Myocyte (in vitro differentiated cells): ENCODE measurements at regions not wholly inside any gene's neighbourhood (a gene's known extent, or its start where the extent isn't known, plus 50 kb on each side); places are given as distances from the start of the nearest gene placed in this dataset.

ENCODE experiments used
- DNase-seq: peaks from one replicate; pipeline ENCODE4 v3.0.0-alpha.2; 2012; ENCODE audit warnings: low read depth

- DNase-seq = no peak
Observed at GRCh38 chr12:90167518-90168208, 459.0 kb upstream of the ATP2B1 start.

DNA sequence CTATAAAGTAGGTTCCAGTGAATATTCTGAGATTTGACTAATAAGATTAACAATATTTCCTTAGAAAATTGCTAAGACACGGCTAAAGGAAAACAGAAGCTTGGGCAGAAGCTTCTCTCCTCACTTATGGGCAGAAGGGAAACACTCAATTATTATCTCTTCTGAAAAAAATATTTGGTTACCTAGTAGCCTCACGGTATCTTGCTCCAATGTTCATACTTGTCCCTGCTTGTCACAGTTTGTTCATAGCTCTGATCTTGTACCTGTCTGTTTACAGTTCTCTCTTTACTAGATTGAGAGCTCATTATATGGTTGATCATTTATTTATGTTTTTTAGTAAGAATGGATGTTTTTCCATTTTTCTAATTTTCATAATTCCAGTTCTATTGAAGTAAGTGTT, 458.0 kb upstream of the ATP2B1 start:
- no peak for DNase-seq

GRCh38 chr12:90166012-90166411, 457.4 kb upstream of the ATP2B1 start:
- no peak for DNase-seq

DNA sequence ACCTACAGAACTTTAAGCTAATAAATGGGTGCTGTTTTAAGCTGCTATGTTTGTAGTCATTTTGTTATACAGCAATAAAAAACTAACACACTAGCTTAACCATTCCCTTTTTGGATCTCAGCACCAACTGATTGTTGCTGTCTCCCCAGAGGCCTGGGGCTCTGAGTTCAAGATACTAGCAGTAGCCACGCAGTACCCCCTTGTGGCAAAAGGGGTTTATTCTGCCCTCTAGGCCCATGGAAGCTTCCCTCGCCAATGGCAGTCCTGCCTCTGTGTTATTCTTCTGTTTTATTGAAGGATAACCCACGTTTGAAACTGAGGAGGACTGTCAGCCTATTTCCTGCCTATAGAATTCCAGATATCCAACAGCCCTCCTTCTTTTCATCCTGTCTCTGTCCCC, 455.3 kb upstream of the ATP2B1 start:
- DNase-seq = no peak

GRCh38 chr12:90153827-90154226, 445.2 kb upstream of the ATP2B1 start:
- DNase-seq = peak; percentile 50

DNA sequence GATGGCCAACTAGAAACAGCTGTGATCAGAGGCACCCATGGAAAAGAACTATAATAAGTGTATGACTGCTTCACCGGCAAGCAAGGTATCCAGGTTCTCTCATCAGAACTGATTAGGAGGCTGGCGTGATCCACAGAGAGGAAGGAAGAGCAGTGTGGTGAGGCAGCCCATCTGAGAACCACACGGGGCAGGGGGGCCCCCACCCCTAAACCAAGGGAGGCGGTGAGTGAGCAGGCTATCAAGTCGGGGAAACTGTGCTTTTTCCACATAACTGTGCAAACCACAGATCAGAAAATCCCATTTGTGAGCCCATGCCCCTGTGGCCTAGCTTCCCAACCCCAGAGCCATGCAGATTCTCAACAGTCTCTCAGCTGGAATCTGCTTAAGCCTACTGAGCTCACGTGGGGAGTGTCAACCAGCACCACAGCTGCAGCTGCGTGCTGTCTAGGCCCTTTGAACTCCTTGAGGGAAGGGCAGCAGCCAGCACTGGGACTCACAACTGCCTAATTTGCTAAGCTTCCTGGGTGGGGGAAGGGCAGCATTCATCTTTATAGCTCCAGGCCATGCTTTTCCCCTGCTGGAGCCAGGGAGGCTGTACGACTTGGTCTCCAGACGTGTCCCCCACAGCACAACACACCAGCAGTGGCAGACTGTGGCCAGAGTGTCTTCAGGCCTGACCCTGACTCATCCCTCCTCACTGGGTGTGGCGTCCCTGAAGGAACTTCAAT, 444.4 kb upstream of the ATP2B1 start:
- peak; percentile 69 for DNase-seq

DNA sequence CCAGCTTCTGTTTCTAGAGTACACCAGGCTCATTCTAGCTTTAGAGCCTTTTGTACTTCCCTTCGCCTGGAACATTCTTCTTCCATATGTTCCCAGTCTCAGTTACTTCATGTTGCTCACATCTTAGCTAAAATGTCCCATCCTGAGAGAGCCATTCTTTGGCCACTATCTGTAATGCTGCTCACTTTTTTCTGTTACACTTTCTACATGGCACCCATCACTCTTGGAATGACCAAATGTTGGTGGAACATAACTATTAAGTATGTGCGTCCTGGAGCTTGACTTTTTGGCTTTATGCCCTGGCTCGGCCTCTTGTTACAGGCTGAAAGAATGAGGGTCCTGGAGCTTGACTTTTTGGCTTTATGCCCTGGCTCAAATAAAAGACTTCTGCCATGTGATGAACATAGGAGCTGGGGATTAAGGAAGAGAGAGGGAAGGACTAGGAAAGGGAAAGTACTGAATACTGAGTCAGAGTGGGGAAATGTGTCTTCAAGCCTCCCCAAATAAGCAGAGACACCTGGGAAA, 442.9 kb upstream of the ATP2B1 start:
- no peak for DNase-seq

GRCh38 chr12:90149453-90149852, 440.8 kb upstream of the ATP2B1 start:
- DNase-seq = no peak

DNA sequence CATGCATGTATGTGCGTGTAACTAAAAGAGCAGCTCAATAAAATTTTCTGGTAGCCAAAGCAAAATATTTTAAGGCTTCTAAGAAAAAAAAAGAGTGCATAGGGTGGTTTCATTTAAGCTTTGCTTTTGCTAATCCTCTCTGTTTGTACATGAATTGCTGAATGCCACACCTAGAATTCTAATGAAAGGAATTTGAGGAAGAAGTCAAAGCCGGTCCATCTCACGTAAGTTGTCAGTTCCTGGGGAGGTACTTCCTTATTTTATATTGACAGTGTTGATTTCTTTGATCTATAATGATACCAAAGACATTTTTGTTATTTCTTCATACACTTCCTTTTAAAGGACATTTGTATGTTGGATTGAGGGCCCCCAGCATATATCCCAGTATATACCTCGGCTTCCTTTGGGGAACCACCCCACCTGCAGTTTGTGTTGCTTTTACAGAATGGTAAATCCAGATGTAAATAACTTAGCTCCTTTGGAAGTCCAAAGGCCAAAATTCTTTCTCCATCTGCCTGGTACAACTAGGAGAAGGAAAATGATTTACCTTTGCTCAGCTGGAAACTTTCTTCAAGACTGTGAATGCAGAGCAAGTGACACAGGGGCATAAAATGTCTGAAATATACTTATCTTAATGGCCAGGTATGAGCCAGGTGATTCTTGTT, 420.9 kb upstream of the ATP2B1 start:
- no peak for DNase-seq

GRCh38 chr12:90128526-90128925, 419.9 kb upstream of the ATP2B1 start:
- DNase-seq = peak; percentile 62

DNA sequence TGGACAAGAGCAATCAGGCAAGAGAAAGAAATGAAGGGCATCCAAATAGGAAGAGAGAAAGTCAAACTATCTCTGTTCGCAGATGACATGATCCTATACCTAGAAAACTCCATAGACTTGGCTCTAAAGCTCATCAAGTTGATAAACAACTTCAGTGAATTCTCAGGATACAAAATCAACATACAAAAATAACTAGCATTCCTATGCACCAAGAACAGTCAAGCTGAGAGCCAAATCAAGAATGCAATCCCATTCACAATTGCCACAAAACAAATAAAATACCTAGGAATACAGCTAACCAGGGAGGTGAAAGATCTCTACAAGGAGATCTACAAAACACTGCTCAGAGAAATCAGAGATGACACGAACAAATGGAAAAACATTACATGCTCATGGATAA, 417.5 kb upstream of the ATP2B1 start:
- no peak for DNase-seq

DNA sequence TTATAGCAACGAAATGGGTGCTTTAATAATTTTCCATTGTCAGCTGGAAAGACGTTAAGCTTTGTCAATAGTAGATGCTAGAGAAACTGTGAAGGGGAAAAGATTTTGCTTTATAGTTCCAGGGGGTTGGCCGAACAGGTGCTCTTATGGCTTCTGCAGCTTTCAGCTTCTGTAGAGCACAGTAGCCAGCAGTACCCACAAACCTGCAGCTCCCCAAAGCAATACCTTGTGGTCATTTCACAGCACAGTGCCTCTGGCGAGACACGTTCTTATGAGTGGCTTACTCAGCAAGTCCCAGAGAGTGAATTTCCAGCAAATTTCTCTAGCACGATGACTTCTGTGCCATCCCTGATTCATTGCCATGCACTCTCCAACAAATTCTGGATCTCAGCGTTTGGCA, 416.3 kb upstream of the ATP2B1 start:
- DNase-seq = no peak

DNA sequence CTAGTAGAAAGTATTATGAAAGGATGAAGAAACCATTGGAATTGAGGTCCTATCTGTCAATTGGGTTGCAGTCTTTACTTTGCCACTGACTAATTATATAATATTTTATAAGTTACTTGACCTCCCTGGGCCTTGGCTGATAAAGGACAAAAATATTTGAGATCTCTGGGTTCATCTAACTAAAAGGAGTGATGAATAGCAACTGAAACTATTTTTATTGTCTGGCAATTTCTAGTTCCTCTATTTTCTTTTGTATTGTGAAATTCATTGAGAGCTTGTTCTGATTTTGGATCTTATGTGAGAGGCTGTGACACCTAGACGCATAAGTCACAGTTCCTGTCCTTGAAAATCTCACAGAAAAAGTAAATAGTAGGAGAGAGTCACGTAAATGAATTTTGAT, 415.7 kb upstream of the ATP2B1 start:
- no peak for DNase-seq

DNA sequence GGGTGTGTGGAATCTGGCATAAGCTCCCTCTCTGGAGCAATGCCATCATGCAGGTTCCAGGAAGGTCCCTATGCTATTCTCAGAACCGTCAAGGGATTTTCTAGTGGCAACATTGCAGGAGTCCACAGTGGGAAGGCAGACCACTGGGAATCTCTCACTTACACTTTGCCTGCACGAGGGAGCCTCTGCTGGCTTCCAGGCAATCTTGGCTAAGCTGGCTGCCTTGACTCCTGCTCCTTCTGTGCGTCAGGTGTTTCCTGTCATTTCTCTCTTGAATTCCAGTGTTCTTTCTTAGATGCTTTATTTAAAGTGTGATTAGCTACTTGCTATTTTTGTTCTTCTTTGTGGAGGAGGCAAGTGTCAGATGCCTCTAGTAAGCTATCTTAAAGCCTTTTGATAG, 414.0 kb upstream of the ATP2B1 start:
- DNase-seq = peak; percentile 69

- DNase-seq = no peak
Observed at GRCh38 chr12:90120627-90121026, 412.0 kb upstream of the ATP2B1 start.

GRCh38 chr12:90112666-90113065, 404.0 kb upstream of the ATP2B1 start:
- DNase-seq = no peak

GRCh38 chr12:90111791-90112580, 403.3 kb upstream of the ATP2B1 start:
- DNase-seq = no peak

- no peak for DNase-seq
Observed at GRCh38 chr12:90106568-90106967, 397.9 kb upstream of the ATP2B1 start.

DNA sequence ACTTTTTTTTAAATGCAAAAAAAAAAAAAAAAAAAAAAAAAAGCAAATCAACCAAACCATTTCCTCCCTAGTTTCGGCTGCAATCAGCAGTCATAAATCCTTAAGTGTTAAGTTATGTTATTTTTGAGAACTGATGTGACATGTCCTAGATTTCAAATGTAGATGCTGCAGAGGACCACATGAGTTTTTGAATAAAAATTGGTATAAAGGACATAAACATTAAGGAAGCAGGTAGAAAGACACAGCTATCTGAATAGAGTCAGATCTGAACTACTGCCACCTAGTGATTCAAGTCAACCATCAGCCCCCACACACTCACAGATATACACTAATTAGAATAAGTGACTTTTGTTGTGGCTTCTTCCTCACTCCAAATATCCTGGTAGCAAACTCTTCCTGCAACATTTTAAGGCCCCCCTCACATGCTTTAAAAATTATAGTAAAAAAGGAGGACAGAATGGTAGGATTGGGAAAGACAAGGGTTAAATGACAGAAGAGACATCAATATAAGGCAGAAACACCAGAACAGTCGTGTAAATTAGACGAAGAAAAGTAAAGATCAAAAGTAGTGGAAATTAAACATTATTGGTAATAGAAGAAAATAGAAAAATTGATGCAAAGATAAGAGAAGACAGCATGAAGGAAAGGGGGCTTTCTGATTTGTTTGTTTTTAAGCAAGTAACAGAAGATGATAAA, 394.5 kb upstream of the ATP2B1 start:
- DNase-seq = peak; percentile 38

DNA sequence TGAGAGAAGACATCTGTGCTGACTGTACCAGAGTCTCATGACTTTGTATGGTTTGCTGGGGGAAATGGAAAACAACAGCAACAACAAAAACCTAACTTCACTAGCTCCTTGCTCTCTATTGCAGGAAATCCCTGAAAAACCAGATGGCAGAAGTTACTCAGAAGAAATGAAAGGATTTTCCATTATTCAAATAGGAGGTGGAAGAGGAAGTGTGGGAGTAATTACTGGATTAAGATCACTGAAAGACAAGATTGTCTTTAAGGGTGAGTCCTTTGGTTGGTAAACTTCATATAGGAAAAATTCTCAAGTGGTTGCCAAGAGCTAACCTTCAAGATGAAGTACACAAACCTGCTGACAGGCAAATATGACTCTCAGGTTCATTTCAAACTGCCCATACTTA, 391.9 kb upstream of the ATP2B1 start:
- no peak for DNase-seq

DNA sequence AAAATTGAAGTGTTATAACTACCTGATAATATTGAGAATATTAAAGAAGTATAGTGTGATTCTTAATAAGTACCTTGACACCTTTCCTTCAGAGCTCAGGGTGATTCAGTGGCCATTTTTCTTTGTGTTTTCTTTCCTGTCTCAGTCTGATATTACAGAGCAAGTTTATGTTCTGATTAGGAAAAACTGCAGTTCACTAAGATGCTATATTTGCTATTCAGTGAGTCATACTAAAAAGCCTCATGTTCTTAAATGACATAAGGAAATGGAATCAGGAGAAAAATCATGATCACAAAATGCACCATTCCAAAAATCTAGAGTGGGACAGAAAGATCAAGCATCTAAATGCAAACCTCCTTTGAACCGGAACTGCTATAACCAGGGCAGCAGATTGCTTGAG, 390.6 kb upstream of the ATP2B1 start:
- no peak for DNase-seq
